Neural progenitor cell (in vitro differentiated cells): ENCODE measurements at regions not wholly inside any gene's neighbourhood (a gene's known extent, or its start where the extent isn't known, plus 50 kb on each side); places are given as distances from the start of the nearest gene placed in this dataset.

Experiments
- DNase-seq: peaks from one replicate; pipeline ENCODE4 v3.0.0-alpha.2; 2016; ENCODE audit warnings: low spot score
- H2AFZ ChIP-seq: fragments of 200-600 bp; sonication (generic); replicated peaks from 2 replicates; pipeline ENCODE4 v1.6.1; 2016; ENCODE audit warnings: antibody characterized with exemption
- H3F3A ChIP-seq: fragments of 200-600 bp; sonication (generic); 2 replicates; pipeline ENCODE4 v1.6.1; 2016; ENCODE audit warnings: antibody characterized with exemption, low read depth
- H3K27ac ChIP-seq: fragments of 200-600 bp; sonication (generic); 2 replicates; pipeline ENCODE4 v1.5.1; 2016; ENCODE audit warnings: mild to moderate bottlenecking
- H3K27me3 ChIP-seq: fragments of 200-600 bp; sonication (generic); 2 replicates; pipeline ENCODE4 v1.6.1; 2016; ENCODE audit warnings: mild to moderate bottlenecking, moderate library complexity
- H3K36me3 ChIP-seq: fragments of 200-600 bp; sonication (generic); 2 replicates; pipeline ENCODE4 v1.5.1; 2016
- H3K4me1 ChIP-seq: fragments of 200-600 bp; sonication (generic); 2 replicates; pipeline ENCODE4 v1.6.1; 2016; ENCODE audit warnings: mixed run types
- H3K4me2 ChIP-seq: fragments of 200-600 bp; sonication (generic); 2 replicates; pipeline ENCODE4 v1.6.1; 2016
- H3K4me3 ChIP-seq: fragments of 200-600 bp; sonication (generic); 2 replicates; pipeline ENCODE4 v1.5.1; 2016
- H3K79me2 ChIP-seq: fragments of 200-600 bp; sonication (generic); 2 replicates; pipeline ENCODE4 v1.6.1; 2016; ENCODE audit warnings: low read depth
- H3K9ac ChIP-seq: fragments of 200-600 bp; sonication (generic); 2 replicates; pipeline ENCODE4 v1.6.1; 2016
- H3K9me3 ChIP-seq: fragments of 200-600 bp; sonication (generic); 2 replicates; pipeline ENCODE4 v1.5.1; 2016; ENCODE audit warnings: low read depth
- H4K20me1 ChIP-seq: fragments of 200-600 bp; sonication (generic); 2 replicates; pipeline ENCODE4 v1.6.1; 2016; ENCODE audit warnings: low read depth
- H3K27ac Mint-ChIP-seq: 3 replicates; pipeline ENCODE4 v1.8.0; 2021; ENCODE audit warnings: mixed read lengths
- H3K27me3 Mint-ChIP-seq: 2 replicates; pipeline ENCODE4 v1.8.0; 2022; ENCODE audit warnings: low read depth, mild to moderate bottlenecking, inconsistent platforms, moderate library complexity, mixed read lengths; ENCODE audit not compliant: insufficient read depth
- H3K36me3 Mint-ChIP-seq: 3 replicates; pipeline ENCODE4 v1.8.0; 2021; ENCODE audit warnings: mixed read lengths
- H3K4me1 Mint-ChIP-seq: 3 replicates; pipeline ENCODE4 v1.8.0; 2021; ENCODE audit warnings: mixed read lengths
- H3K4me3 Mint-ChIP-seq: 3 replicates; pipeline ENCODE4 v1.8.0; 2021; ENCODE audit warnings: mild to moderate bottlenecking, moderate library complexity, mixed read lengths
- H3K9me3 Mint-ChIP-seq: 3 replicates; pipeline ENCODE4 v1.8.0; 2020; ENCODE audit warnings: mixed read lengths
- CTCF ChIP-seq: fragments of 200-600 bp; sonication (generic); IDR thresholded peaks from 2 replicates; pipeline ENCODE4 v1.5.1; 2017; ENCODE audit warnings: antibody characterized with exemption, mild to moderate bottlenecking
- EZH2 ChIP-seq: fragments of 200-600 bp; sonication (generic); IDR thresholded peaks from 2 replicates; pipeline ENCODE4 v1.6.1; 2017; ENCODE audit warnings: antibody characterized with exemption, mild to moderate bottlenecking, moderate library complexity
- EZH2phosphoT487 ChIP-seq: fragments of 200-600 bp; sonication (generic); IDR thresholded peaks from 2 replicates; pipeline ENCODE4 v1.6.1; 2017; ENCODE audit warnings: antibody characterized with exemption

DNA sequence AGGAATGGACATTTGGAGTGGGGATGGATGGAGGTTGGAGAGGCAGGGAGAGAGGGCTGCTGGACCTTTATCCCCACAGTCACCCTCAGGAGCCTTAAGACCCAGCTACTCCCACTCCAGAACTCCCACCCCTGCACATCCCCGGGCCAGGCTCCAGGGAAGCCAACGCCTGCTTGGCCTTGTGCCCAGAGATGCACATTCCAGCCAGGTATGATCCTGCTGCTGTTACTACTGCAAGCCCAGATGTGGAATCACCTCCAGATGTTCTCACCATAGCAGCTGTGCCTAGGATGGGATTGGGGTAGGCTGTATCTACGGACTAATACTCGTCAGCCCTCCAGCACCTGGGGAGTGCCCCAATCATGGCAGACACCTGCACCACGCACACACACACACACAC lies 71.7 kb downstream of the ZFP36L2 start:
- Histone ChIP-seq H3K4me3 (no peak overlapping the region), H3F3A (no peaks in the 10 kb centered on the region), H3K9me3 (no peaks in the 10 kb centered on the region), H3K4me1 (peaks cover 9% of the 10 kb centered on the region), H4K20me1 (no peaks in the 10 kb centered on the region), H3K36me3 (no peaks in the 10 kb centered on the region), H3K79me2 (no peaks in the 10 kb centered on the region), H3K27me3 (no peaks in the 10 kb centered on the region), H2AFZ (no peak overlapping the region), H3K9ac (no peak overlapping the region), H3K4me2 (no peak overlapping the region), H3K27ac (no peak overlapping the region)
- peaks cover 29% of the 10 kb centered on the region for H3K4me1 Mint-ChIP-seq
- H3K27me3 Mint-ChIP-seq: peaks cover 18% of the 10 kb centered on the region
- DNase-seq: no peak
- H3K36me3 Mint-ChIP-seq: no peaks in the 10 kb centered on the region
- TF ChIP-seq EZH2 (no peak), EZH2phosphoT487 (no peak), CTCF (no peak)
- H3K27ac Mint-ChIP-seq: no peak overlapping the region
- H3K9me3 Mint-ChIP-seq: no peaks in the 10 kb centered on the region
- H3K4me3 Mint-ChIP-seq: no peak overlapping the region

GRCh38 chr2:43152741-43153647 lies 73.4 kb downstream of the ZFP36L2 start:
- Histone ChIP-seq H3K27me3 (no peaks in the 10 kb centered on the region), H3K9me3 (no peaks in the 10 kb centered on the region), H3K9ac (no peak overlapping the region), H4K20me1 (no peaks in the 10 kb centered on the region), H2AFZ (no peak overlapping the region), H3K79me2 (no peaks in the 10 kb centered on the region), H3K4me3 (no peak overlapping the region), H3K27ac (no peak overlapping the region), H3F3A (no peaks in the 10 kb centered on the region), H3K4me1 (peaks cover 7% of the 10 kb centered on the region), H3K36me3 (no peaks in the 10 kb centered on the region), H3K4me2 (no peak overlapping the region)
- Mint-ChIP-seq H3K27ac (peak overlapping the region; percentile 96), H3K4me1 (peaks cover 19% of the 10 kb centered on the region), H3K36me3 (no peaks in the 10 kb centered on the region), H3K4me3 (no peak overlapping the region), H3K27me3 (peaks cover 15% of the 10 kb centered on the region), H3K9me3 (no peaks in the 10 kb centered on the region)
- DNase-seq: no peak
- TF ChIP-seq EZH2phosphoT487 (no peak), CTCF (no peak), EZH2 (no peak)

- Mint-ChIP-seq H3K4me1 (peaks cover 13% of the 10 kb centered on the region), H3K36me3 (no peaks in the 10 kb centered on the region), H3K27ac (no peak overlapping the region), H3K9me3 (no peaks in the 10 kb centered on the region), H3K4me3 (no peak overlapping the region), H3K27me3 (peaks cover 12% of the 10 kb centered on the region)
- TF ChIP-seq CTCF (no peak), EZH2phosphoT487 (no peak), EZH2 (no peak)
- H2AFZ ChIP-seq: peak overlapping the region; percentile 50
- DNase-seq: no peak
- H3K27me3 ChIP-seq: no peaks in the 10 kb centered on the region
- H3K9me3 ChIP-seq: no peaks in the 10 kb centered on the region
- no peaks in the 10 kb centered on the region for H3K79me2 ChIP-seq
- H4K20me1 ChIP-seq: no peaks in the 10 kb centered on the region
- no peak overlapping the region for H3K4me3 ChIP-seq
- no peaks in the 10 kb centered on the region for H3K36me3 ChIP-seq
- H3K4me1 ChIP-seq: no peaks in the 10 kb centered on the region
- no peak overlapping the region for H3K9ac ChIP-seq
- no peaks in the 10 kb centered on the region for H3F3A ChIP-seq
- no peak overlapping the region for H3K27ac ChIP-seq
- no peak overlapping the region for H3K4me2 ChIP-seq
These were observed 74.2 kb downstream of the ZFP36L2 start for GRCh38 chr2:43152186-43152585.
